HEK293 (cell line): ENCODE measurements at regions not wholly inside any gene's neighbourhood (a gene's known extent, or its start where the extent isn't known, plus 50 kb on each side); places are given as distances from the start of the nearest gene placed in this dataset.

Source experiments
- CTCF ChIP-seq: fragments of 450-650 bp; formaldehyde crosslinking; IDR thresholded peaks from 2 replicates; pipeline ENCODE4 v1.5.1; 2016; ENCODE audit warnings: missing biosample characterization, missing genetic modification characterization
- HOXA7 ChIP-seq: sonication (generic); formaldehyde crosslinking; IDR thresholded peaks from 2 replicates; pipeline ENCODE4 v1.8.1; 2022; ENCODE audit warnings: missing genetic modification reagents, borderline replicate concordance
- OVOL3 ChIP-seq: fragments of 450-650 bp; formaldehyde crosslinking; IDR thresholded peaks from 2 replicates; pipeline ENCODE4 v1.5.1; 2016; ENCODE audit warnings: missing biosample characterization, missing genetic modification characterization
- PRDM1 ChIP-seq: fragments of 450-650 bp; formaldehyde crosslinking; IDR thresholded peaks from 2 replicates; pipeline ENCODE4; 2016; ENCODE audit warnings: missing biosample characterization, missing genetic modification characterization
- TCF7L2 ChIP-seq: IDR thresholded peaks from 2 replicates; pipeline ENCODE4 v1.6.1; 2011; ENCODE audit warnings: low read depth, mild to moderate bottlenecking, inconsistent platforms, low read length, moderate library complexity, borderline replicate concordance
- ZFP41 ChIP-seq: fragments of 450-650 bp; formaldehyde crosslinking; IDR thresholded peaks from 2 replicates; pipeline ENCODE4 v1.5.1; 2016; ENCODE audit warnings: missing biosample characterization, missing genetic modification characterization, borderline replicate concordance
- ZNF169 ChIP-seq: fragments of 450-650 bp; formaldehyde crosslinking; IDR thresholded peaks from 2 replicates; pipeline ENCODE4 v1.5.1; 2016; ENCODE audit warnings: missing biosample characterization, missing genetic modification characterization
- ZNF202 ChIP-seq: fragments of 450-650 bp; formaldehyde crosslinking; IDR thresholded peaks from 2 replicates; pipeline ENCODE4 v1.5.1; 2016; ENCODE audit warnings: missing biosample characterization, missing genetic modification characterization, borderline replicate concordance
- ZNF48 ChIP-seq: fragments of 450-650 bp; formaldehyde crosslinking; IDR thresholded peaks from 2 replicates; pipeline ENCODE4 v1.5.1; 2016; ENCODE audit warnings: missing biosample characterization, missing genetic modification characterization
- ZNF791 ChIP-seq: fragments of 450-650 bp; formaldehyde crosslinking; IDR thresholded peaks from 2 replicates; pipeline ENCODE4 v1.5.1; 2016; ENCODE audit warnings: missing biosample characterization, missing genetic modification characterization
- TF ChIP-seq, protein P1 (sequence below): fragments of 450-650 bp; formaldehyde crosslinking; IDR thresholded peaks from 2 replicates; pipeline ENCODE4 v1.5.1; 2016; ENCODE audit warnings: missing biosample characterization, missing genetic modification characterization

- TF ChIP-seq CTCF (no peak), HOXA7 (CRISPR knock-in tag) (no peak), OVOL3 (tag by site-specific recombination) (no peak), ZNF791 (no peak), ZFP41 (tag by site-specific recombination) (no peak), ZNF48 (tag by site-specific recombination) (no peak), TCF7L2 (no peak), ZNF169 (tag by site-specific recombination) (no peak), PRDM1 (tag by site-specific recombination) (no peak), ZNF202 (no peak)
- TF ChIP-seq, protein P1, sequence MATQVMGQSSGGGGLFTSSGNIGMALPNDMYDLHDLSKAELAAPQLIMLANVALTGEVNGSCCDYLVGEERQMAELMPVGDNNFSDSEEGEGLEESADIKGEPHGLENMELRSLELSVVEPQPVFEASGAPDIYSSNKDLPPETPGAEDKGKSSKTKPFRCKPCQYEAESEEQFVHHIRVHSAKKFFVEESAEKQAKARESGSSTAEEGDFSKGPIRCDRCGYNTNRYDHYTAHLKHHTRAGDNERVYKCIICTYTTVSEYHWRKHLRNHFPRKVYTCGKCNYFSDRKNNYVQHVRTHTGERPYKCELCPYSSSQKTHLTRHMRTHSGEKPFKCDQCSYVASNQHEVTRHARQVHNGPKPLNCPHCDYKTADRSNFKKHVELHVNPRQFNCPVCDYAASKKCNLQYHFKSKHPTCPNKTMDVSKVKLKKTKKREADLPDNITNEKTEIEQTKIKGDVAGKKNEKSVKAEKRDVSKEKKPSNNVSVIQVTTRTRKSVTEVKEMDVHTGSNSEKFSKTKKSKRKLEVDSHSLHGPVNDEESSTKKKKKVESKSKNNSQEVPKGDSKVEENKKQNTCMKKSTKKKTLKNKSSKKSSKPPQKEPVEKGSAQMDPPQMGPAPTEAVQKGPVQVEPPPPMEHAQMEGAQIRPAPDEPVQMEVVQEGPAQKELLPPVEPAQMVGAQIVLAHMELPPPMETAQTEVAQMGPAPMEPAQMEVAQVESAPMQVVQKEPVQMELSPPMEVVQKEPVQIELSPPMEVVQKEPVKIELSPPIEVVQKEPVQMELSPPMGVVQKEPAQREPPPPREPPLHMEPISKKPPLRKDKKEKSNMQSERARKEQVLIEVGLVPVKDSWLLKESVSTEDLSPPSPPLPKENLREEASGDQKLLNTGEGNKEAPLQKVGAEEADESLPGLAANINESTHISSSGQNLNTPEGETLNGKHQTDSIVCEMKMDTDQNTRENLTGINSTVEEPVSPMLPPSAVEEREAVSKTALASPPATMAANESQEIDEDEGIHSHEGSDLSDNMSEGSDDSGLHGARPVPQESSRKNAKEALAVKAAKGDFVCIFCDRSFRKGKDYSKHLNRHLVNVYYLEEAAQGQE = no peak
Measured at GRCh38 chr1:87239997-87240605, 88.6 kb upstream of the LMO4 start.
